GM13976 (cell line): ENCODE measurements at regions not wholly inside any gene's neighbourhood (a gene's known extent, or its start where the extent isn't known, plus 50 kb on each side); places are given as distances from the start of the nearest gene placed in this dataset.

ENCODE experiments used
- DNase-seq: peaks from one replicate; pipeline ENCODE4 v3.0.0; 2012; ENCODE audit warnings: low spot score
- in situ Hi-C: fragments of 300-500 bp; cut with MboI; formaldehyde crosslinking; loops from one replicate; pipeline ENCODE4 v1.12.0; 2022; ENCODE audit warnings: low sequenced_read_pairs, mixed read lengths, inconsistent platforms; ENCODE audit not compliant: unreplicated experiment
- TF ChIP-seq, protein P1 (sequence below): IDR thresholded peaks from 2 replicates; pipeline ENCODE4 v1.5.1; 2012; ENCODE audit warnings: borderline replicate concordance, mild to moderate bottlenecking; ENCODE audit not compliant: insufficient read depth; ENCODE audit errors: extremely low read depth, missing control alignments, control extremely low read depth

- in situ Hi-C loops, result no loop called here
- TF ChIP-seq, protein P1, sequence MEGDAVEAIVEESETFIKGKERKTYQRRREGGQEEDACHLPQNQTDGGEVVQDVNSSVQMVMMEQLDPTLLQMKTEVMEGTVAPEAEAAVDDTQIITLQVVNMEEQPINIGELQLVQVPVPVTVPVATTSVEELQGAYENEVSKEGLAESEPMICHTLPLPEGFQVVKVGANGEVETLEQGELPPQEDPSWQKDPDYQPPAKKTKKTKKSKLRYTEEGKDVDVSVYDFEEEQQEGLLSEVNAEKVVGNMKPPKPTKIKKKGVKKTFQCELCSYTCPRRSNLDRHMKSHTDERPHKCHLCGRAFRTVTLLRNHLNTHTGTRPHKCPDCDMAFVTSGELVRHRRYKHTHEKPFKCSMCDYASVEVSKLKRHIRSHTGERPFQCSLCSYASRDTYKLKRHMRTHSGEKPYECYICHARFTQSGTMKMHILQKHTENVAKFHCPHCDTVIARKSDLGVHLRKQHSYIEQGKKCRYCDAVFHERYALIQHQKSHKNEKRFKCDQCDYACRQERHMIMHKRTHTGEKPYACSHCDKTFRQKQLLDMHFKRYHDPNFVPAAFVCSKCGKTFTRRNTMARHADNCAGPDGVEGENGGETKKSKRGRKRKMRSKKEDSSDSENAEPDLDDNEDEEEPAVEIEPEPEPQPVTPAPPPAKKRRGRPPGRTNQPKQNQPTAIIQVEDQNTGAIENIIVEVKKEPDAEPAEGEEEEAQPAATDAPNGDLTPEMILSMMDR, result no peak
- no peak for DNase-seq
Observed at GRCh38 chr4:124219389-124219788, 493.1 kb downstream of the ANKRD50 start.

GRCh38 chr4:124224256-124224655 lies 488.3 kb downstream of the ANKRD50 start:
- TF ChIP-seq, protein P1, result no peak
- in situ Hi-C loops, result no loop called here
- DNase-seq, result no peak

DNA sequence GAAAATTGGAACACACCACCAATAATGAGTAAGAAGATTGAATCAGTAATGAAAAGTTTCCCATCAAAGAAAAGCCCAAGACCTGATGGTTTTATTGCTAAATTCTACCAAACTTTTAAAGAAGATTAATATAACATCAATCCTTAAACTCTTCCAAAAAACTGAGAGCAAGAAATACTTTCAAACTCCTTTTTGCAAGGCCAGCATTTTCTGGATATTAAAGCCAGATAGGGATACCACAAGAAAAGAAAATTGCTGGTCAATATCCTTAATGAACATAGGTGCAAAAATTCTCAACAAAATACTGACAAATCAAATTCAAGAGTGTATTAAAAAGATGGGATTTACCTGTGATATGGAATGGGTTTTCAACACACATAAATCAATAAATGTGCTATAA lies 484.6 kb downstream of the ANKRD50 start:
- TF ChIP-seq, protein P1, result no peak
- no peak for DNase-seq
- in situ Hi-C loops, result no loop called here

DNA sequence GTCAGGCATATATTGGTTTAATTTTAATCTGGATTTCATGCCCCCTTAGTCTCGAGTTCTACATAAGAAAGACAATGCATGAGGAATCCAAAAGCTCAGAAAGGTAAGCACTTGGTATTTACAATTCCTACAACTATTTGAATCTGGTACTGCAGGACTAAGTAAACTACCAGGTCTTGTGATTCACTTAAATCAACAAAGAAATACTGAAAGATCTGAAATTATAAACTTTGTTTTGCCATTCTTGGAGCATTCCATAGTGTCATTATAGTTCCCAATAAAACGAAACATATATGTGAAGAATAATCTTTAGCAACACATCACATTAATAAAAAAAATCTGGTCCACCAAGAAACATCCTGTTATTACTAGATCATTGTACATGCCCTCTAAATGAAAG lies 482.3 kb downstream of the ANKRD50 start:
- TF ChIP-seq, protein P1, result no peak
- DNase-seq, result no peak
- in situ Hi-C loops, result no loop called here

GRCh38 chr4:124234771-124235170 lies 477.8 kb downstream of the ANKRD50 start:
- TF ChIP-seq, protein P1, result no peak
- DNase-seq, result no peak
- in situ Hi-C loops, result no loop called here

GRCh38 chr4:124243671-124244366 lies 468.7 kb downstream of the ANKRD50 start:
- in situ Hi-C loops, result no loop called here
- TF ChIP-seq, protein P1, result no peak
- DNase-seq, result no peak
